ENCODE measurements at regions not wholly inside any gene's neighbourhood (a gene's known extent, or its start where the extent isn't known, plus 50 kb on each side); places are given as distances from the start of the nearest gene placed in this dataset.

DNA sequence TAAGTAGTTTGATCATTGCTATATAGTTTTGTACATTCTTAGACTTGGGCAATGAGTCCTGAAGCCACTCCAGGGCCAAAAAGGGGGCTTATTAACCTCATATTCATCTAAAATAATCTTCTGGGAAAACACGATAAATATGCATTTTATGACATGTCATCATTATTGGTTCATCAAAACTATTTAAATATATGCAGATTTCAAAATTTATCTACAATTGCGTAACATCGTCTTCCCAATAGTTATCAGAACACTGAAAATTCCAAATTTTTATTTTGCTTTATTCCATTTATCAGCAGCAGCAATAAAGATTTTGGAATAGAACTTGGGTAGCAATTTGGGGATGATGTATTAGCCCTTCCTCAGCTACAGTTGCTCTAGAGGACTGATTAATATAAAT, 550.0 kb downstream of the IQCM start:
- TF ChIP-seq EZH2 (IDR thresholded peaks at IDR 0.05; ENCODE audit: low read length, unreplicated experiment): no peak
- TF ChIP-seq EZH2phosphoT487 (IDR thresholded peaks at IDR 0.05; ENCODE audit: borderline replicate concordance, low read length): no peak
- TF ChIP-seq, protein P1, sequence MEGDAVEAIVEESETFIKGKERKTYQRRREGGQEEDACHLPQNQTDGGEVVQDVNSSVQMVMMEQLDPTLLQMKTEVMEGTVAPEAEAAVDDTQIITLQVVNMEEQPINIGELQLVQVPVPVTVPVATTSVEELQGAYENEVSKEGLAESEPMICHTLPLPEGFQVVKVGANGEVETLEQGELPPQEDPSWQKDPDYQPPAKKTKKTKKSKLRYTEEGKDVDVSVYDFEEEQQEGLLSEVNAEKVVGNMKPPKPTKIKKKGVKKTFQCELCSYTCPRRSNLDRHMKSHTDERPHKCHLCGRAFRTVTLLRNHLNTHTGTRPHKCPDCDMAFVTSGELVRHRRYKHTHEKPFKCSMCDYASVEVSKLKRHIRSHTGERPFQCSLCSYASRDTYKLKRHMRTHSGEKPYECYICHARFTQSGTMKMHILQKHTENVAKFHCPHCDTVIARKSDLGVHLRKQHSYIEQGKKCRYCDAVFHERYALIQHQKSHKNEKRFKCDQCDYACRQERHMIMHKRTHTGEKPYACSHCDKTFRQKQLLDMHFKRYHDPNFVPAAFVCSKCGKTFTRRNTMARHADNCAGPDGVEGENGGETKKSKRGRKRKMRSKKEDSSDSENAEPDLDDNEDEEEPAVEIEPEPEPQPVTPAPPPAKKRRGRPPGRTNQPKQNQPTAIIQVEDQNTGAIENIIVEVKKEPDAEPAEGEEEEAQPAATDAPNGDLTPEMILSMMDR (conservative IDR thresholded peaks at IDR 0.05; ENCODE audit: low read depth, low read length): no peak
- Histone ChIP-seq H2AFZ (ENCODE audit: low read length) (no peak overlapping the region), H3K9me2 (replicated peaks; ENCODE audit: low read length) (no peaks in the 10 kb centered on the region), H3F3A (ENCODE audit: low read length, unreplicated experiment) (no peaks in the 10 kb centered on the region), H3K27me3 (ENCODE audit: low read length) (no peaks in the 10 kb centered on the region), H3K79me2 (ENCODE audit: low read length) (no peaks in the 10 kb centered on the region), H3K9me3 (ENCODE audit: low read length) (no peaks in the 10 kb centered on the region), H3K36me3 (ENCODE audit: low read depth, low read length) (no peaks in the 10 kb centered on the region), H4K20me1 (ENCODE audit: low read length) (no peaks in the 10 kb centered on the region), H3K27ac (ENCODE audit: low read length) (no peak overlapping the region), H3K4me1 (ENCODE audit: insufficient read depth, low read length) (no peaks in the 10 kb centered on the region), H3K9ac (ENCODE audit: low read length) (no peak overlapping the region), H3K4me3 (ENCODE audit: low read length) (no peak overlapping the region), H3K4me2 (ENCODE audit: low read length) (no peak overlapping the region)
- BruUV-seq (replicated peaks): no TSS peak
- POLR2A ChIA-PET (ENCODE audit: unreplicated experiment): no interaction called here
- DNase-seq (no peak), ATAC-seq (no peak)
- CTCF ChIA-PET: no interaction called here
- intact Hi-C loops (cut with micrococcal nuclease): loop anchor here (10.0 kb wide), 2 partner anchors 231 to 261 kb away; no protein-coding TSS in a partner anchor

DNA sequence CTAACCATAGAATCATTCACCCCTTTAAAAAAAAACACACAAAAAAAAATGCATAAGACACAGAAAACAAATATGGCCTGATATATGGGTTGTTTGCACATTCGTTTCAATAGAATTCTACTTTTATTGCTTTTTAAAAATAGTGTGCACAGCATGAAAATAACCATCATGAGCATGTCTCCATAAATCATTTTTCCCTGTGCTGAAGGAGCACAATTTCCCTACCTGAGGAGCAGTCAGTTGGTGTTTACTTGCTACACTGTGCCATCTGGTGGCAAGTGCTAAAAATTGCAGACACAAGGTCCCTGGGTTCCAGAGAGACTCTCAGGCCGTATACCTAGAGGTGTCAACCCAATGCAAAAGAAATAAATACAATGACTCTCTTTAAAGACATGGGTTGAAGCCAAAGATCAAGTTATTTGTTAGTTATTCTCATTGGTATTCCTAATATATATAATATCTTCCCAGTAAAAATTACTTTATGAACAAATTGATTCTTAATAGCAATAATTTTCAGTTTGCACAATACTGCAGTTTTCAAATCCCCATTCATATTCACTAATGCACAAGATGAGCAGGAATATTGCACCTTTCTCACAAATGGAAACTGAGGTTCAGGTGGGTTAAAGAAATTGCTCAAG, 551.4 kb downstream of the IQCM start:
- Histone ChIP-seq H3K27ac (ENCODE audit: low read length) (no peak overlapping the region), H3K36me3 (ENCODE audit: low read depth, low read length) (no peaks in the 10 kb centered on the region), H3K79me2 (ENCODE audit: low read length) (no peaks in the 10 kb centered on the region), H3K9me2 (replicated peaks; ENCODE audit: low read length) (no peaks in the 10 kb centered on the region), H3K9me3 (ENCODE audit: low read length) (no peaks in the 10 kb centered on the region), H2AFZ (ENCODE audit: low read length) (no peak overlapping the region), H3K9ac (ENCODE audit: low read length) (no peak overlapping the region), H4K20me1 (ENCODE audit: low read length) (no peaks in the 10 kb centered on the region), H3F3A (ENCODE audit: low read length, unreplicated experiment) (no peaks in the 10 kb centered on the region), H3K4me2 (ENCODE audit: low read length) (no peak overlapping the region), H3K4me3 (ENCODE audit: low read length) (no peak overlapping the region), H3K27me3 (ENCODE audit: low read length) (no peaks in the 10 kb centered on the region), H3K4me1 (ENCODE audit: insufficient read depth, low read length) (no peaks in the 10 kb centered on the region)
- ChIA-PET POLR2A (ENCODE audit: unreplicated experiment) (no interaction called here), CTCF (interaction anchor here (0.7 kb wide), 1 partner anchor 1339 kb away, joined by 4 read pairs; no protein-coding TSS in a partner anchor)
- TF ChIP-seq, protein P1 (conservative IDR thresholded peaks at IDR 0.05; ENCODE audit: low read depth, low read length): peak; percentile 74
- no peak for TF ChIP-seq EZH2phosphoT487 (IDR thresholded peaks at IDR 0.05; ENCODE audit: borderline replicate concordance, low read length)
- intact Hi-C loops (cut with micrococcal nuclease): loop anchor here (5.0 to 10.0 kb wide), 4 partner anchors 229 to 972 kb away; partner anchors contain the start of gene NR3C2
- DNase-seq: peak; percentile 61
- no TSS peak for BruUV-seq (replicated peaks)
- peak; percentile 77 for ATAC-seq

DNA sequence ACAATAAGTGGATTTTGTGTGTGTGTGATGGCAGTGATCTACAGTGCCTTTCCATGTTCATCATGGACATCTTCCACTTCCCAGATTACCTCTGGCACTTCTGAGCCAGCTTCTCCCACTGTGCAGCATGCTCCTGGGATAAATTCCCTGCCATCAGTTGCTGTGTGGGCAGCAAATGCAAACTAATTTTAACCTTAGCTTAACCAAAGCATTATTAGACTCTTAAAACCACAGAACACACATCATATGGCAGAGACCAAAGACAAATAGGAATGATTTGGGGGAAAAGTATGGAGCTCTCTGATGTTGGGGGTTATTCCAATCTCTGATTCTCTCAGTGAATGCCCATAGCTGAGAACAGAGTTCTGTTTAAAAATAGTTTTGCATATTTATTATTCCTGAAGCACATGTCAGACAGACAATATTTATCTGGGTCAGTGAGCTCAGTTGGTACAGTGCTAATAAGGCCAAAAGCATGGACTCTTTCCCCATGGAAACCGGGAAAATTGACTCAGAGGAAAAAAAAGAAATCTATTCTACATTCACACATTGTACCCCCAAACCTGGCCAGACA, 567.4 kb downstream of the IQCM start:
- ATAC-seq (no peak), DNase-seq (no peak)
- no peaks in the 10 kb centered on the region for H3K36me3 ChIP-seq (ENCODE audit: low read depth, low read length)
- no peak overlapping the region for H3K4me2 ChIP-seq (ENCODE audit: low read length)
- no peaks in the 10 kb centered on the region for H3K27me3 ChIP-seq (ENCODE audit: low read length)
- intact Hi-C loops (cut with micrococcal nuclease): no loop called here
- no peaks in the 10 kb centered on the region for H4K20me1 ChIP-seq (ENCODE audit: low read length)
- H2AFZ ChIP-seq (ENCODE audit: low read length): no peak overlapping the region
- ChIA-PET POLR2A (ENCODE audit: unreplicated experiment) (no interaction called here), CTCF (no interaction called here)
- no TSS peak for BruUV-seq (replicated peaks)
- no peaks in the 10 kb centered on the region for H3F3A ChIP-seq (ENCODE audit: low read length, unreplicated experiment)
- no peaks in the 10 kb centered on the region for H3K9me2 ChIP-seq (replicated peaks; ENCODE audit: low read length)
- TF ChIP-seq, protein P1 (conservative IDR thresholded peaks at IDR 0.05; ENCODE audit: low read depth, low read length): no peak
- no peak for TF ChIP-seq EZH2 (IDR thresholded peaks at IDR 0.05; ENCODE audit: low read length, unreplicated experiment)
- no peak for TF ChIP-seq EZH2phosphoT487 (IDR thresholded peaks at IDR 0.05; ENCODE audit: borderline replicate concordance, low read length)
- no peak overlapping the region for H3K9ac ChIP-seq (ENCODE audit: low read length)
- H3K4me1 ChIP-seq (ENCODE audit: insufficient read depth, low read length): no peaks in the 10 kb centered on the region
- no peaks in the 10 kb centered on the region for H3K79me2 ChIP-seq (ENCODE audit: low read length)
- H3K4me3 ChIP-seq (ENCODE audit: low read length): no peak overlapping the region
- no peaks in the 10 kb centered on the region for H3K9me3 ChIP-seq (ENCODE audit: low read length)
- H3K27ac ChIP-seq (ENCODE audit: low read length): no peak overlapping the region

Data from PC-3 (cell line).